Neural cell (in vitro differentiated cells): ENCODE measurements at regions not wholly inside any gene's neighbourhood (a gene's known extent, or its start where the extent isn't known, plus 50 kb on each side); places are given as distances from the start of the nearest gene placed in this dataset.

Source experiments
- H2AFZ ChIP-seq: fragments of 200-600, 300-800 bp; sonication (generic), shearing (Covaris generic); 2 replicates; pipeline ENCODE4 v1.6.0; 2014; ENCODE audit warnings: low read depth, mild to moderate bottlenecking, antibody characterized with exemption, low read length, moderate library complexity
- H3F3A ChIP-seq: fragments of 200-600 bp; shearing (Covaris generic); 2 replicates; pipeline ENCODE4 v1.6.1; 2016; ENCODE audit warnings: mild to moderate bottlenecking, moderate library complexity, mixed read lengths, antibody characterized with exemption, low read length; ENCODE audit not compliant: insufficient read depth, poor library complexity, severe bottlenecking
- H3K27ac ChIP-seq: fragments of 200-600, 300-800 bp; sonication (generic), shearing (Covaris generic); 2 replicates; pipeline ENCODE4 v1.5.1; 2014; ENCODE audit warnings: mild to moderate bottlenecking, low read length, moderate library complexity
- H3K27me3 ChIP-seq: fragments of 300-800, 200-600 bp; sonication (generic), shearing (Covaris generic); 2 replicates; pipeline ENCODE4 v1.6.0; 2014; ENCODE audit warnings: mild to moderate bottlenecking, low read depth, low read length, moderate library complexity; ENCODE audit not compliant: insufficient read depth
- H3K36me3 ChIP-seq: fragments of 300-800, 200-600 bp; sonication (generic), shearing (Covaris generic); 2 replicates; pipeline ENCODE4 v1.5.1; 2014; ENCODE audit warnings: mild to moderate bottlenecking, antibody characterized with exemption, low read length, moderate library complexity; ENCODE audit not compliant: insufficient read depth
- H3K4me2 ChIP-seq: fragments of 300-800, 200-600 bp; sonication (generic), shearing (Covaris generic); 2 replicates; pipeline ENCODE4 v1.6.0; 2014; ENCODE audit warnings: mild to moderate bottlenecking, low read length
- H3K4me3 ChIP-seq: fragments of 300-800, 200-600 bp; sonication (generic), shearing (Covaris generic); 2 replicates; pipeline ENCODE4 v1.5.1; 2014; ENCODE audit warnings: mild to moderate bottlenecking, low read length, moderate library complexity
- H3K79me2 ChIP-seq: fragments of 200-600 bp; shearing (Covaris generic); replicated peaks from 2 replicates; pipeline ENCODE4 v1.6.0; 2014; ENCODE audit warnings: mild to moderate bottlenecking, low read length, moderate library complexity; ENCODE audit not compliant: insufficient read depth
- H3K9ac ChIP-seq: fragments of 300-800, 200-600 bp; sonication (generic), shearing (Covaris generic); 2 replicates; pipeline ENCODE4 v1.6.1; 2016; ENCODE audit warnings: mild to moderate bottlenecking, low read length, mixed read lengths
- H3K9me2 ChIP-seq: fragments of 200-600 bp; shearing (Covaris generic); 2 replicates; pipeline ENCODE4 v1.6.1; 2016; ENCODE audit warnings: mild to moderate bottlenecking, low read length, mixed read lengths; ENCODE audit not compliant: insufficient read depth
- H3K9me3 ChIP-seq: fragments of 200-600, 300-800 bp; sonication (generic), shearing (Covaris generic); 2 replicates; pipeline ENCODE4 v1.6.1; 2016; ENCODE audit warnings: mild to moderate bottlenecking, mixed run types, low read length, moderate library complexity, mixed read lengths
- H4K20me1 ChIP-seq: fragments of 200-600 bp; shearing (Covaris generic); 2 replicates; pipeline ENCODE4 v1.6.1; 2016; ENCODE audit warnings: mild to moderate bottlenecking, mixed run types; ENCODE audit not compliant: insufficient read depth
- EP300 ChIP-seq: fragments of 450-650 bp; conservative IDR thresholded peaks from 2 replicates; pipeline ENCODE4 v1.6.1; 2014; ENCODE audit warnings: antibody characterized with exemption, mild to moderate bottlenecking, moderate library complexity; ENCODE audit not compliant: poor library complexity, severe bottlenecking
- EZH2 ChIP-seq: fragments of 200-600, 300-800 bp; shearing (Covaris generic), sonication (generic); IDR thresholded peaks from 2 replicates; pipeline ENCODE4 v1.6.1; 2014; ENCODE audit warnings: antibody characterized with exemption, low read length, borderline replicate concordance, mild to moderate bottlenecking; ENCODE audit not compliant: insufficient read depth, poor library complexity, severe bottlenecking
- MXI1 ChIP-seq: fragments of 450-650 bp; conservative IDR thresholded peaks from 2 replicates; pipeline ENCODE4 v1.6.1; 2014; ENCODE audit warnings: antibody characterized with exemption, mild to moderate bottlenecking; ENCODE audit not compliant: poor library complexity, severe bottlenecking
- POLR2AphosphoS5 ChIP-seq: IDR thresholded peaks from 2 replicates; pipeline ENCODE4 v1.6.1; 2012
- RAD21 ChIP-seq: fragments of 450-650 bp; conservative IDR thresholded peaks from 2 replicates; pipeline ENCODE4 v1.6.1; 2014; ENCODE audit warnings: antibody characterized with exemption, mild to moderate bottlenecking, moderate library complexity
- SMC3 ChIP-seq: fragments of 450-650 bp; conservative IDR thresholded peaks from 2 replicates; pipeline ENCODE4 v1.6.1; 2014; ENCODE audit warnings: antibody characterized with exemption, mild to moderate bottlenecking, moderate library complexity; ENCODE audit not compliant: poor library complexity
- TAF1 ChIP-seq: IDR thresholded peaks from 2 replicates; pipeline ENCODE4 v1.6.1; 2012; ENCODE audit warnings: low read depth
- TF ChIP-seq, protein P1 (sequence below): fragments of 450-650 bp; IDR thresholded peaks from 2 replicates; pipeline ENCODE4 v1.5.1; 2014; ENCODE audit warnings: antibody characterized with exemption, mild to moderate bottlenecking, moderate library complexity; ENCODE audit not compliant: poor library complexity, severe bottlenecking
- TF ChIP-seq, protein P2 (sequence below): IDR thresholded peaks from 2 replicates; pipeline ENCODE4 v1.6.1; 2012; ENCODE audit warnings: borderline replicate concordance

DNA sequence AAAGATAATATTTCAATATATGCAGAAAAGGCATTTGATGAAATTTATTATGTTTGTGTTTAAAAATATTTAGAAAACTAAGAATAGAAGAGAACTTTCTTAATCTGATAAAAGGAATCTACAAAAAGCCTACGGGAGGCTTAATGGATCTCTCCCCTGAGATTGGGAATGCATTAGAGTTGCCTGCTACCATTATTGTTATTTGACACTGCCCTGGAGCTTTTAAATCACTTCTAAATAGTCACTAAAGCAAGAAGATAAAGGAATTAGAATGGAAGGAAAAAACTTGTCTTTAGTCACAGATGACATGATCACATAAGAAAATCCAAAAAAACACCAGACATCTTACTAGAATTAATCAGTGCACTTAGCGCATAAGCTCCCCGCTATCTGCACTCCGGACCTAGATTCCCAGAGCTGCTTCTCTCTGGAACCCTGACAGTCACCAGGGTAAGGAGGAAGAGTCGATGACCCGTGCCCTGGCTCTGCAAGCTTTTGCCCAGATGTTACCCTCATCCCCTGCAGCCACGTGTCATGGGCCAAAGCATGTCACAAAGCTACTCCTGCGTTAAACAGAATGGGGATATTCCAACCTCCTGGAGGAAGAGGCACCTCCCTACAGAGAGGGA, 97.1 kb downstream of the MINAR1 start:
- no peaks in the 10 kb centered on the region for H4K20me1 ChIP-seq
- no peak overlapping the region for H3K27ac ChIP-seq
- H3F3A ChIP-seq, result no peaks in the 10 kb centered on the region
- no peaks in the 10 kb centered on the region for H3K36me3 ChIP-seq
- no peak overlapping the region for H3K4me2 ChIP-seq
- H3K79me2 ChIP-seq, result no peaks in the 10 kb centered on the region
- H3K9me2 ChIP-seq, result no peaks in the 10 kb centered on the region
- no peak overlapping the region for H3K9ac ChIP-seq
- no peaks in the 10 kb centered on the region for H3K27me3 ChIP-seq
- no peak overlapping the region for H3K4me3 ChIP-seq
- TF ChIP-seq TAF1 (no peak), EZH2 (no peak), POLR2AphosphoS5 (no peak), RAD21 (no peak), MXI1 (no peak), SMC3 (no peak)
- TF ChIP-seq, protein P1, sequence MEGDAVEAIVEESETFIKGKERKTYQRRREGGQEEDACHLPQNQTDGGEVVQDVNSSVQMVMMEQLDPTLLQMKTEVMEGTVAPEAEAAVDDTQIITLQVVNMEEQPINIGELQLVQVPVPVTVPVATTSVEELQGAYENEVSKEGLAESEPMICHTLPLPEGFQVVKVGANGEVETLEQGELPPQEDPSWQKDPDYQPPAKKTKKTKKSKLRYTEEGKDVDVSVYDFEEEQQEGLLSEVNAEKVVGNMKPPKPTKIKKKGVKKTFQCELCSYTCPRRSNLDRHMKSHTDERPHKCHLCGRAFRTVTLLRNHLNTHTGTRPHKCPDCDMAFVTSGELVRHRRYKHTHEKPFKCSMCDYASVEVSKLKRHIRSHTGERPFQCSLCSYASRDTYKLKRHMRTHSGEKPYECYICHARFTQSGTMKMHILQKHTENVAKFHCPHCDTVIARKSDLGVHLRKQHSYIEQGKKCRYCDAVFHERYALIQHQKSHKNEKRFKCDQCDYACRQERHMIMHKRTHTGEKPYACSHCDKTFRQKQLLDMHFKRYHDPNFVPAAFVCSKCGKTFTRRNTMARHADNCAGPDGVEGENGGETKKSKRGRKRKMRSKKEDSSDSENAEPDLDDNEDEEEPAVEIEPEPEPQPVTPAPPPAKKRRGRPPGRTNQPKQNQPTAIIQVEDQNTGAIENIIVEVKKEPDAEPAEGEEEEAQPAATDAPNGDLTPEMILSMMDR, result no peak
- no peaks in the 10 kb centered on the region for H3K9me3 ChIP-seq
- no peak overlapping the region for H2AFZ ChIP-seq

DNA sequence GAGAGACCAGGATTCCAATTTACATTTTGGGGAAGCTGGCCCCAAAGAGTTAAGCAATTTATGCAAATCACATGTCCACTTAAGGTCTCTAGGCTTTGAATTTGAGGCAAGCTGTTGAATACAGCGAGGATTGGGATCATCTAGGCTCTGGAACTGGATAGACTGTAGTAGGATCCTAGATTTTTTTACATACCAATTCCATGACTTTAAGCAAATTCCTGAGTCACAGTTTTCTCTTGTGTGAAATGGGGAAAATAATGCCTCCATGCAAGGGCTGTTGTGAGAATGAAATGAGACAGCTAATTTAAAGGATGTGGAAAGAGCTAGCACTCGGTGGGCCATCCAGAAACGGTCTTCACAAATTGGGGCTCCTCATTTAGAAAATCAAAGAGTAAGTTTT, 103.4 kb downstream of the MINAR1 start:
- Histone ChIP-seq H3K9ac (no peak overlapping the region), H2AFZ (no peak overlapping the region), H3K4me3 (no peak overlapping the region), H3K9me2 (no peaks in the 10 kb centered on the region), H3K79me2 (no peaks in the 10 kb centered on the region), H3F3A (no peaks in the 10 kb centered on the region), H3K4me2 (no peak overlapping the region), H3K27me3 (no peaks in the 10 kb centered on the region), H3K36me3 (no peaks in the 10 kb centered on the region), H3K27ac (no peak overlapping the region), H4K20me1 (no peaks in the 10 kb centered on the region), H3K9me3 (no peaks in the 10 kb centered on the region)
- TF ChIP-seq SMC3 (no peak), POLR2AphosphoS5 (no peak), EP300 (no peak), EZH2 (no peak), MXI1 (no peak), TAF1 (no peak), RAD21 (no peak)
- TF ChIP-seq, protein P1, result no peak
- TF ChIP-seq, protein P2, sequence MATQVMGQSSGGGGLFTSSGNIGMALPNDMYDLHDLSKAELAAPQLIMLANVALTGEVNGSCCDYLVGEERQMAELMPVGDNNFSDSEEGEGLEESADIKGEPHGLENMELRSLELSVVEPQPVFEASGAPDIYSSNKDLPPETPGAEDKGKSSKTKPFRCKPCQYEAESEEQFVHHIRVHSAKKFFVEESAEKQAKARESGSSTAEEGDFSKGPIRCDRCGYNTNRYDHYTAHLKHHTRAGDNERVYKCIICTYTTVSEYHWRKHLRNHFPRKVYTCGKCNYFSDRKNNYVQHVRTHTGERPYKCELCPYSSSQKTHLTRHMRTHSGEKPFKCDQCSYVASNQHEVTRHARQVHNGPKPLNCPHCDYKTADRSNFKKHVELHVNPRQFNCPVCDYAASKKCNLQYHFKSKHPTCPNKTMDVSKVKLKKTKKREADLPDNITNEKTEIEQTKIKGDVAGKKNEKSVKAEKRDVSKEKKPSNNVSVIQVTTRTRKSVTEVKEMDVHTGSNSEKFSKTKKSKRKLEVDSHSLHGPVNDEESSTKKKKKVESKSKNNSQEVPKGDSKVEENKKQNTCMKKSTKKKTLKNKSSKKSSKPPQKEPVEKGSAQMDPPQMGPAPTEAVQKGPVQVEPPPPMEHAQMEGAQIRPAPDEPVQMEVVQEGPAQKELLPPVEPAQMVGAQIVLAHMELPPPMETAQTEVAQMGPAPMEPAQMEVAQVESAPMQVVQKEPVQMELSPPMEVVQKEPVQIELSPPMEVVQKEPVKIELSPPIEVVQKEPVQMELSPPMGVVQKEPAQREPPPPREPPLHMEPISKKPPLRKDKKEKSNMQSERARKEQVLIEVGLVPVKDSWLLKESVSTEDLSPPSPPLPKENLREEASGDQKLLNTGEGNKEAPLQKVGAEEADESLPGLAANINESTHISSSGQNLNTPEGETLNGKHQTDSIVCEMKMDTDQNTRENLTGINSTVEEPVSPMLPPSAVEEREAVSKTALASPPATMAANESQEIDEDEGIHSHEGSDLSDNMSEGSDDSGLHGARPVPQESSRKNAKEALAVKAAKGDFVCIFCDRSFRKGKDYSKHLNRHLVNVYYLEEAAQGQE, result no peak
